Fibroblast of gingiva (primary cell): ENCODE measurements at regions not wholly inside any gene's neighbourhood (a gene's known extent, or its start where the extent isn't known, plus 50 kb on each side); places are given as distances from the start of the nearest gene placed in this dataset.
A peak's percentile ranks its signal among the peaks of the same experiment; 100 is the strongest.
"Not testable (repeated sequence)": the region's sequence is repeated elsewhere in the genome, so short reads cannot be mapped to it uniquely, and the experiment has no call there.

ENCODE experiments used
- DNase-seq: peaks from one replicate; pipeline ENCODE4 v3.0.0-alpha.2; 2011; ENCODE audit warnings: low read depth

- DNase-seq: no peak
Measured at GRCh38 chr7:121620953-121621606, 225.0 kb upstream of the FAM3C start.

- DNase-seq: no peak
Measured at GRCh38 chr7:121620206-121620605, 224.1 kb upstream of the FAM3C start.

GRCh38 chr7:121618182-121618581 lies 222.1 kb upstream of the FAM3C start:
- no peak for DNase-seq

- no peak for DNase-seq
Measured at GRCh38 chr7:121610243-121610642, 214.1 kb upstream of the FAM3C start.

- no peak for DNase-seq
Measured at GRCh38 chr7:121609208-121609607, 213.1 kb upstream of the FAM3C start.

- no peak for DNase-seq
Measured at GRCh38 chr7:121608785-121609184, 212.7 kb upstream of the FAM3C start.

GRCh38 chr7:121608183-121608582 lies 212.1 kb upstream of the FAM3C start:
- not testable (repeated sequence) for DNase-seq

- DNase-seq: no peak
Measured at GRCh38 chr7:121605317-121605680, 209.2 kb upstream of the FAM3C start.

GRCh38 chr7:121604627-121605316 lies 208.7 kb upstream of the FAM3C start:
- DNase-seq: peak; percentile 11

- DNase-seq: no peak
Measured at GRCh38 chr7:121603886-121604285, 207.8 kb upstream of the FAM3C start.

- no peak for DNase-seq
Measured at GRCh38 chr7:121599887-121600286, 203.8 kb upstream of the FAM3C start.

- peak; percentile 18 for DNase-seq
Measured at GRCh38 chr7:121595758-121596696, 199.9 kb upstream of the FAM3C start.

- no peak for DNase-seq
Measured at GRCh38 chr7:121591926-121592325, 195.8 kb upstream of the FAM3C start.

GRCh38 chr7:121587435-121587834 lies 191.3 kb upstream of the FAM3C start:
- no peak for DNase-seq

GRCh38 chr7:121582258-121582657 lies 186.2 kb upstream of the FAM3C start:
- DNase-seq: no peak

GRCh38 chr7:121579639-121580038 lies 183.5 kb upstream of the FAM3C start:
- no peak for DNase-seq

- DNase-seq: no peak
Measured at GRCh38 chr7:121578669-121579068, 182.6 kb upstream of the FAM3C start.

GRCh38 chr7:121576148-121576917 lies 180.2 kb upstream of the FAM3C start:
- no peak for DNase-seq

- peak; percentile 11 for DNase-seq
Measured at GRCh38 chr7:121575194-121575765, 179.2 kb upstream of the FAM3C start.

- DNase-seq: no peak
Measured at GRCh38 chr7:121574109-121574508, 178.0 kb upstream of the FAM3C start.

- no peak for DNase-seq
Measured at GRCh38 chr7:121572615-121573014, 176.5 kb upstream of the FAM3C start.

- no peak for DNase-seq
Measured at GRCh38 chr7:121570365-121570764, 174.3 kb upstream of the FAM3C start.
